ENCODE measurements at regions not wholly inside any gene's neighbourhood (a gene's known extent, or its start where the extent isn't known, plus 50 kb on each side); places are given as distances from the start of the nearest gene placed in this dataset.
"Not testable (repeated sequence)": the region's sequence is repeated elsewhere in the genome, so short reads cannot be mapped to it uniquely, and the experiment has no call there.

DNA sequence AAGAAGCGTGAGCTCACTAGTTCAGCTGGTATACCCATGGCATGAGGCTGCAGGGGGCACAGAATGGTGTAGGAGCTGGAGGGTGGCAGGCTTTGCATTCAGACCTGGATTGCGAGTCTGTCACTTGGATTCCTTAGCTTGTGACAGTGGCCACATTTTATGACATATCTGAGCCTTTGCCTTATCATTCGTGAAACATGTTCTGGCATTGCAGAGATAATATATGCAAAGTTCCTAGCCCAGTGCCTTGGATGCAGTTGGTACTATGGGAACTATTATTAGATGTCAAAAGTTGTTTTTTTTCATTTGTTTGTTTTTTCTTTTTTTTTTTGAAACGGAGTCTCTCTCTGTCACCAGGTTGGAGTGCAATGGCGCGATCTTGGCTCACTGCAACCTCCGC, 230.7 kb upstream of the PRDM1 start:
- no peak for ATAC-seq

DNA sequence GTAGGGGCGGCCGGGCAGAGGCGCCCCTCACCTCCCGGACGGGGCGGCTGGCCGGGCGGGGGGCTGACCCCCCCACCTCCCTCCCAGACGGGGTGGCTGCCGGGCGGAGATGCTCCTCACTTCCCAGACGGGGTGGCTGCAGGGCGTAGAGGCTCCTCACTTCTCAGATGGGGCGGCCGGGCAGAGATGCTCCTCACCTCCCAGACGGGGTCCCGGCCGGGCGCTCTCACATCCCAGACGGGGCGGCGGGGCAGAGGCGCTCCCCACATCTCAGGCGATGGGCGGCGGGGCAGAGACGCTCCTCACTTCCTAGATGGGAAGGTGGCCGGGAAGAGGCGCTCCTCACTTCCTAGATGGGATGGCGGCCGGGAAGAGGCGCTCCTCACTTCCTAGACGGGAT, 232.2 kb upstream of the PRDM1 start:
- WGBS (ENCODE audit: low lambda C conversion rate) = 90% methylated on average over 18 of the region's 33 CpGs
- H3K36me3 ChIP-seq (replicated peaks in 1 of 2; ENCODE audit: control insufficient read depth in 1 of 2, insufficient read depth in 2 of 2, low read length in 2 of 2); H3K9me3 ChIP-seq (ENCODE audit: low read length); BruUV-seq (replicated peaks); H3K9ac ChIP-seq (ENCODE audit: insufficient read depth, low read depth, low read length); intact Hi-C loops (cut with micrococcal nuclease; ENCODE audit: unreplicated experiment); ATAC-seq; H3K79me2 ChIP-seq (ENCODE audit: insufficient read depth, low read length); H2AFZ ChIP-seq (ENCODE audit: low read length); H3K27ac ChIP-seq (ENCODE audit: extremely low read length, insufficient read depth, low read length); FAIRE-seq; H3K4me1 ChIP-seq (ENCODE audit: insufficient read depth, low read length); H3K4me2 ChIP-seq (ENCODE audit: low read depth, low read length); CTCF ChIA-PET (ENCODE audit: low intra/inter-chr PET ratio, low total read pairs); H3K4me3 ChIP-seq (replicated peaks in 1 of 3; ENCODE audit: insufficient read depth in 1 of 3, low read depth in 2 of 3, low read length in 3 of 3); DNase-seq (ENCODE audit: low spot score); H4K20me1 ChIP-seq (ENCODE audit: insufficient read depth, low read length); POLR2A ChIA-PET; in situ Hi-C loops (cut with HindIII; ENCODE audit: extremely low pct_ligation_motif_present, low pct_unique_long_range_greater_than_20kb): not testable (repeated sequence)
- H3K27me3 ChIP-seq (ENCODE audit: control insufficient read depth in 1 of 2, insufficient read depth in 2 of 2, low read length in 2 of 2) = peaks cover 0 to 17% of the 10 kb centered on the region in 2 experiments; a peak in 2 of 5 replicates

More for the DNA sequence above, 230.7 kb upstream of the PRDM1 start:
- no peak overlapping the region for H3K27ac ChIP-seq (ENCODE audit: extremely low read length, insufficient read depth, low read length)
- no peaks in the 10 kb centered on the region for H4K20me1 ChIP-seq (ENCODE audit: insufficient read depth, low read length)
- H3K4me2 ChIP-seq (ENCODE audit: low read depth, low read length) = no peak overlapping the region
- no peaks in the 10 kb centered on the region for H3K4me1 ChIP-seq (ENCODE audit: insufficient read depth, low read length)
- no TSS peak for BruUV-seq (replicated peaks)
- ChIA-PET CTCF (ENCODE audit: low intra/inter-chr PET ratio, low total read pairs) (no interaction called here), POLR2A (no interaction called here)
- no peaks in the 10 kb centered on the region for H3K79me2 ChIP-seq (ENCODE audit: insufficient read depth, low read length)
- peaks cover 0 to 10% of the 10 kb centered on the region in 2 experiments; a peak in 1 of 5 replicates for H3K27me3 ChIP-seq (ENCODE audit: control insufficient read depth in 1 of 2, insufficient read depth in 2 of 2, low read length in 2 of 2)
- intact Hi-C loops (cut with micrococcal nuclease; ENCODE audit: unreplicated experiment) = no loop called here
- DNase-seq (ENCODE audit: low spot score) (no peak), FAIRE-seq (no peak)
- no peak overlapping the region for H3K4me3 ChIP-seq (replicated peaks in 1 of 3; ENCODE audit: insufficient read depth in 1 of 3, low read depth in 2 of 3, low read length in 3 of 3)
- TF ChIP-seq BHLHE40 (IDR thresholded peaks at IDR 0.05; ENCODE audit: low read length) (no peak), MED1 (CRISPR knock-in tag; IDR thresholded peaks at IDR 0.05) (no peak), JDP2 (CRISPR knock-in tag; IDR thresholded peaks at IDR 0.05; ENCODE audit: borderline replicate concordance) (no peak), GPN1 (CRISPR knock-in tag; IDR thresholded peaks at IDR 0.05; ENCODE audit: borderline replicate concordance) (no peak)
- in situ Hi-C loops (cut with HindIII; ENCODE audit: extremely low pct_ligation_motif_present, low pct_unique_long_range_greater_than_20kb) = no loop called here
- 40% methylated on average over 7 of the region's 7 CpGs for WGBS (ENCODE audit: low lambda C conversion rate)
- H3K9me3 ChIP-seq (ENCODE audit: low read length) = no peaks in the 10 kb centered on the region
- H2AFZ ChIP-seq (ENCODE audit: low read length) = no peak overlapping the region
- H3K36me3 ChIP-seq (replicated peaks in 1 of 2; ENCODE audit: control insufficient read depth in 1 of 2, insufficient read depth in 2 of 2, low read length in 2 of 2) = no peaks in the 10 kb centered on the region
- H3K9ac ChIP-seq (ENCODE audit: insufficient read depth, low read depth, low read length) = no peak overlapping the region
